ENCODE measurements at regions not wholly inside any gene's neighbourhood (a gene's known extent, or its start where the extent isn't known, plus 50 kb on each side); places are given as distances from the start of the nearest gene placed in this dataset.

GRCh38 chr16:51630076-51630475, 479.0 kb upstream of the SALL1 start:
- H3K9me3 Mint-ChIP-seq, result peaks cover 22 to 28% of the 10 kb centered on the region in 2 donors

GRCh38 chr16:51629576-51629975, 478.5 kb upstream of the SALL1 start:
- no peak for ATAC-seq
- H3K27ac Mint-ChIP-seq, result no peak overlapping the region
- DNase-seq (ENCODE audit: low spot score in 2 of 2), result no peak
- peaks cover 0 to 10% of the 10 kb centered on the region in 2 donors for H3K36me3 Mint-ChIP-seq
- peaks cover 22 to 26% of the 10 kb centered on the region in 2 donors for H3K9me3 Mint-ChIP-seq

More at GRCh38 chr16:51630076-51630475, 479.0 kb upstream of the SALL1 start:
- ATAC-seq (no peak), DNase-seq (ENCODE audit: low spot score in 2 of 2) (no peak)
- H3K27ac Mint-ChIP-seq, result no peak overlapping the region
- peaks cover 0 to 12% of the 10 kb centered on the region in 2 donors for H3K36me3 Mint-ChIP-seq

GRCh38 chr16:51624080-51624775, 473.2 kb upstream of the SALL1 start:
- Mint-ChIP-seq H3K27ac (no peak overlapping the region), H3K9me3 (peaks cover 32 to 35% of the 10 kb centered on the region in 2 donors)
- ATAC-seq, result no peak

GRCh38 chr16:51621610-51622009, 470.5 kb upstream of the SALL1 start:
- Mint-ChIP-seq H3K27ac (peak overlapping the region in 1 of 2 donors; percentile 44), H3K36me3 (peaks cover 0 to 13% of the 10 kb centered on the region in 2 donors), H3K9me3 (peaks cover 27 to 35% of the 10 kb centered on the region in 2 donors)
- no peak for DNase-seq (ENCODE audit: low spot score in 2 of 2)
- peak in 1 of 2 donors; percentile 33 for ATAC-seq

More at GRCh38 chr16:51624080-51624775, 473.2 kb upstream of the SALL1 start:
- H3K36me3 Mint-ChIP-seq, result peaks cover 0 to 13% of the 10 kb centered on the region in 2 donors
- DNase-seq (ENCODE audit: low spot score in 2 of 2), result no peak

GRCh38 chr16:51615141-51615540, 464.1 kb upstream of the SALL1 start:
- ATAC-seq (no peak), DNase-seq (ENCODE audit: low spot score in 2 of 2) (no peak)
- Mint-ChIP-seq H3K36me3 (no peaks in the 10 kb centered on the region), H3K9me3 (peaks cover 16 to 20% of the 10 kb centered on the region in 2 donors), H3K27ac (no peak overlapping the region)

GRCh38 chr16:51607201-51607651, 456.2 kb upstream of the SALL1 start:
- H3K36me3 Mint-ChIP-seq, result peaks cover 0 to 7% of the 10 kb centered on the region in 2 donors
- ATAC-seq (no peak), DNase-seq (ENCODE audit: low spot score in 2 of 2) (no peak)
- H3K27ac Mint-ChIP-seq, result no peak overlapping the region
- H3K9me3 Mint-ChIP-seq, result peaks cover 12 to 16% of the 10 kb centered on the region in 2 donors

- no peak for ATAC-seq
- H3K36me3 Mint-ChIP-seq, result no peaks in the 10 kb centered on the region
- DNase-seq (ENCODE audit: low spot score in 2 of 2), result no peak
- peaks cover 12 to 15% of the 10 kb centered on the region in 2 donors for H3K9me3 Mint-ChIP-seq
- no peak overlapping the region for H3K27ac Mint-ChIP-seq
Measured at GRCh38 chr16:51596247-51596646, 445.2 kb upstream of the SALL1 start.

- no peaks in the 10 kb centered on the region for H3K36me3 Mint-ChIP-seq
- H3K27ac Mint-ChIP-seq, result no peak overlapping the region
- H3K9me3 Mint-ChIP-seq, result peaks cover 4 to 12% of the 10 kb centered on the region in 2 donors
- DNase-seq (ENCODE audit: low spot score in 2 of 2) (no peak), ATAC-seq (no peak)
Measured at GRCh38 chr16:51592535-51593300, 441.6 kb upstream of the SALL1 start.

GRCh38 chr16:51592001-51592501, 441.0 kb upstream of the SALL1 start:
- Mint-ChIP-seq H3K27ac (no peak overlapping the region), H3K9me3 (peaks cover 4 to 8% of the 10 kb centered on the region in 2 donors), H3K36me3 (no peaks in the 10 kb centered on the region)
- DNase-seq (ENCODE audit: low spot score in 2 of 2) (no peak), ATAC-seq (no peak)

GRCh38 chr16:51591480-51591879, 440.4 kb upstream of the SALL1 start:
- DNase-seq (ENCODE audit: low spot score in 2 of 2), result no peak
- Mint-ChIP-seq H3K36me3 (no peaks in the 10 kb centered on the region), H3K9me3 (peaks cover 4 to 7% of the 10 kb centered on the region in 2 donors), H3K27ac (no peak overlapping the region)
- ATAC-seq, result no peak

- Mint-ChIP-seq H3K36me3 (no peaks in the 10 kb centered on the region), H3K9me3 (peaks cover 5 to 6% of the 10 kb centered on the region in 2 donors), H3K27ac (no peak overlapping the region)
- ATAC-seq (no peak), DNase-seq (ENCODE audit: low spot score in 2 of 2) (no peak)
Measured at GRCh38 chr16:51579652-51580360, 428.7 kb upstream of the SALL1 start.

- no peak overlapping the region for H3K27ac Mint-ChIP-seq
- DNase-seq (ENCODE audit: low spot score in 2 of 2), result no peak
- peak in 1 of 2 donors; percentile 73 for ATAC-seq
- peaks cover 7 to 10% of the 10 kb centered on the region in 2 donors for H3K9me3 Mint-ChIP-seq
- no peaks in the 10 kb centered on the region for H3K36me3 Mint-ChIP-seq
Measured at GRCh38 chr16:51577621-51578303, 426.7 kb upstream of the SALL1 start.

GRCh38 chr16:51576498-51577195, 425.6 kb upstream of the SALL1 start:
- no peak for ATAC-seq
- H3K36me3 Mint-ChIP-seq, result no peaks in the 10 kb centered on the region
- peaks cover 12 to 16% of the 10 kb centered on the region in 2 donors for H3K9me3 Mint-ChIP-seq
- no peak for DNase-seq (ENCODE audit: low spot score in 2 of 2)
- H3K27ac Mint-ChIP-seq, result no peak overlapping the region

- no peak overlapping the region for H3K27ac Mint-ChIP-seq
- no peak for ATAC-seq
- peaks cover 12 to 18% of the 10 kb centered on the region in 2 donors for H3K9me3 Mint-ChIP-seq
- H3K36me3 Mint-ChIP-seq, result no peaks in the 10 kb centered on the region
- no peak for DNase-seq (ENCODE audit: low spot score in 2 of 2)
Measured at GRCh38 chr16:51573191-51573590, 422.1 kb upstream of the SALL1 start.

- DNase-seq (ENCODE audit: low spot score in 2 of 2) (no peak), ATAC-seq (no peak)
- Mint-ChIP-seq H3K9me3 (peaks cover 20% of the 10 kb centered on the region in 2 donors), H3K27ac (no peak overlapping the region), H3K36me3 (no peaks in the 10 kb centered on the region)
Measured at GRCh38 chr16:51569203-51569931, 418.3 kb upstream of the SALL1 start.

All from activated naive CD4-positive, alpha-beta T cell treated with anti-CD3 and anti-CD28 coated beads, Interleukin-2, amount 50 U/mL, for 72 hours (primary cell).